ENCODE measurements at regions not wholly inside any gene's neighbourhood (a gene's known extent, or its start where the extent isn't known, plus 50 kb on each side); places are given as distances from the start of the nearest gene placed in this dataset.

GRCh38 chr6:74588094-74588832 is 617.6 kb downstream of the COL12A1 start:
- no peak for TF ChIP-seq REST (IDR thresholded peaks at IDR 0.05; ENCODE audit: insufficient read depth in 1 of 2, low read depth in 2 of 2, low read length in 2 of 2)
- no peak for TF ChIP-seq POLR2AphosphoS5 (IDR thresholded peaks at IDR 0.05; ENCODE audit: low read depth, low read length)
- no peak for TF ChIP-seq TAF1 (IDR thresholded peaks at IDR 0.05; ENCODE audit: borderline replicate concordance, insufficient read depth, low read length)
- no peak for TF ChIP-seq FOXP2 (optimal IDR thresholded peaks at IDR 0.05; ENCODE audit: borderline replicate concordance, extremely low read depth, extremely low read length, insufficient read depth)
- no peak for TF ChIP-seq SIN3A (IDR thresholded peaks at IDR 0.05; ENCODE audit: borderline replicate concordance, insufficient read depth, low read length)

- no peak for TF ChIP-seq TAF1 (IDR thresholded peaks at IDR 0.05; ENCODE audit: borderline replicate concordance, insufficient read depth, low read length)
Observed at GRCh38 chr6:74587386-74587785, 618.5 kb downstream of the COL12A1 start.

- no peak for TF ChIP-seq REST (IDR thresholded peaks at IDR 0.05; ENCODE audit: insufficient read depth in 1 of 2, low read depth in 2 of 2, low read length in 2 of 2)
- TF ChIP-seq TAF1 (IDR thresholded peaks at IDR 0.05; ENCODE audit: borderline replicate concordance, insufficient read depth, low read length) = no peak
- TF ChIP-seq SIN3A (IDR thresholded peaks at IDR 0.05; ENCODE audit: borderline replicate concordance, insufficient read depth, low read length) = no peak
- no peak for TF ChIP-seq POLR2AphosphoS5 (IDR thresholded peaks at IDR 0.05; ENCODE audit: low read depth, low read length)
- no peak for TF ChIP-seq FOXP2 (optimal IDR thresholded peaks at IDR 0.05; ENCODE audit: borderline replicate concordance, extremely low read depth, extremely low read length, insufficient read depth)
Observed at GRCh38 chr6:74585753-74586152, 620.1 kb downstream of the COL12A1 start.

GRCh38 chr6:74581681-74582080 is 624.2 kb downstream of the COL12A1 start:
- TF ChIP-seq REST (IDR thresholded peaks at IDR 0.05; ENCODE audit: insufficient read depth in 1 of 2, low read depth in 2 of 2, low read length in 2 of 2) (no peak), FOXP2 (optimal IDR thresholded peaks at IDR 0.05; ENCODE audit: borderline replicate concordance, extremely low read depth, extremely low read length, insufficient read depth) (no peak), TAF1 (IDR thresholded peaks at IDR 0.05; ENCODE audit: borderline replicate concordance, insufficient read depth, low read length) (no peak), POLR2AphosphoS5 (IDR thresholded peaks at IDR 0.05; ENCODE audit: low read depth, low read length) (no peak)

- TF ChIP-seq TAF1 (IDR thresholded peaks at IDR 0.05; ENCODE audit: borderline replicate concordance, insufficient read depth, low read length) = no peak
- no peak for TF ChIP-seq SIN3A (IDR thresholded peaks at IDR 0.05; ENCODE audit: borderline replicate concordance, insufficient read depth, low read length)
- TF ChIP-seq REST (IDR thresholded peaks at IDR 0.05; ENCODE audit: insufficient read depth in 1 of 2, low read depth in 2 of 2, low read length in 2 of 2) = no peak
- no peak for TF ChIP-seq FOXP2 (optimal IDR thresholded peaks at IDR 0.05; ENCODE audit: borderline replicate concordance, extremely low read depth, extremely low read length, insufficient read depth)
- TF ChIP-seq POLR2AphosphoS5 (IDR thresholded peaks at IDR 0.05; ENCODE audit: low read depth, low read length) = no peak
Observed at GRCh38 chr6:74579794-74580193, 626.1 kb downstream of the COL12A1 start.

Data from PFSK-1 (cell line).